ENCODE measurements at regions not wholly inside any gene's neighbourhood (a gene's known extent, or its start where the extent isn't known, plus 50 kb on each side); places are given as distances from the start of the nearest gene placed in this dataset.
"Not testable (repeated sequence)": the region's sequence is repeated elsewhere in the genome, so short reads cannot be mapped to it uniquely, and the experiment has no call there.

DNA sequence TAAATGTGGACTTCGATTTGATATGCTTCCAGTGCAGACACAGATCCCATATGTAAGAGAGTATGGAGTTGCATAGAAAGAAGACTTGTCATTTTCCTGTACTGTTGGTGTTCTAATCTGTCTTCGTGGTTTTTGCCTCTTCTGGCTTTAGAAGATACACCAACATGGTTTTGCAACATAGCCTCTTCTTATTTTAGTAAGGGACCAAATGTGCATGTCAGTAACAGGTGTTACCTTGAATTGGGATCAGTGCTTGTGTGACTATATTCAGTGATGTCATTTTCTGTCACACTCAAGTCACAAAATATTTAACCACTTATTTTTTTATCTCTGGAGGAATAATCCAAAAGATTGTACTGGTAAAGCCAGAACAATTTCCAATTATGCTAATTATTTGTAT is 140.4 kb downstream of the SNRPN start:
- TF ChIP-seq, protein P1, sequence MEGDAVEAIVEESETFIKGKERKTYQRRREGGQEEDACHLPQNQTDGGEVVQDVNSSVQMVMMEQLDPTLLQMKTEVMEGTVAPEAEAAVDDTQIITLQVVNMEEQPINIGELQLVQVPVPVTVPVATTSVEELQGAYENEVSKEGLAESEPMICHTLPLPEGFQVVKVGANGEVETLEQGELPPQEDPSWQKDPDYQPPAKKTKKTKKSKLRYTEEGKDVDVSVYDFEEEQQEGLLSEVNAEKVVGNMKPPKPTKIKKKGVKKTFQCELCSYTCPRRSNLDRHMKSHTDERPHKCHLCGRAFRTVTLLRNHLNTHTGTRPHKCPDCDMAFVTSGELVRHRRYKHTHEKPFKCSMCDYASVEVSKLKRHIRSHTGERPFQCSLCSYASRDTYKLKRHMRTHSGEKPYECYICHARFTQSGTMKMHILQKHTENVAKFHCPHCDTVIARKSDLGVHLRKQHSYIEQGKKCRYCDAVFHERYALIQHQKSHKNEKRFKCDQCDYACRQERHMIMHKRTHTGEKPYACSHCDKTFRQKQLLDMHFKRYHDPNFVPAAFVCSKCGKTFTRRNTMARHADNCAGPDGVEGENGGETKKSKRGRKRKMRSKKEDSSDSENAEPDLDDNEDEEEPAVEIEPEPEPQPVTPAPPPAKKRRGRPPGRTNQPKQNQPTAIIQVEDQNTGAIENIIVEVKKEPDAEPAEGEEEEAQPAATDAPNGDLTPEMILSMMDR (IDR thresholded peaks at IDR 0.05; ENCODE audit: low read depth, low read length): no peak
- Histone ChIP-seq H3K27ac (no peak overlapping the region), H3K27me3 (ENCODE audit: insufficient read depth, low read depth, severe bottlenecking) (peaks cover 3% of the 10 kb centered on the region), H3K36me3 (peaks cover 44% of the 10 kb centered on the region), H3K9me3 (ENCODE audit: severe bottlenecking) (no peaks in the 10 kb centered on the region), H3K4me3 (ENCODE audit: low read depth, low read length) (no peak overlapping the region)
- no peak for DNase-seq

DNA sequence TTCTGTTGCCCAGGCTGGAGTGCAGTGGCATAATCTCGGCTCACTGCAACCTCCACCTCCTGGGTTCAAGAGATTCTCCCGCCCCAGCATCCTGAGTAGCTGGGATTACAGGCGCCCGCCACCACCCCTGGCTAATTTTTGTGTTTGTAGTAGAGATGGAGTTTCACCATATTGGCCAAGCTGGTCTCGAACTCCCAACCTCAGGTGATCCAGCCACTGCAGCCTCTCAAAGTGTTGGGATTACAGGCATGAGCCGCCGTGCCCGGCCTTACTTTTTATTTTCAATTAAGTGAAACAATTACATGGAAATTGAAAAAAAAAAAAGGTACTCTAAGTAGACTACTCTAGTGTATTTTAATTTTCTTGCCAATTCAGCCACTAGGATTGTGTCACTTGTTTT is 145.2 kb downstream of the SNRPN start:
- peaks cover 29% of the 10 kb centered on the region for H3K36me3 ChIP-seq

DNA sequence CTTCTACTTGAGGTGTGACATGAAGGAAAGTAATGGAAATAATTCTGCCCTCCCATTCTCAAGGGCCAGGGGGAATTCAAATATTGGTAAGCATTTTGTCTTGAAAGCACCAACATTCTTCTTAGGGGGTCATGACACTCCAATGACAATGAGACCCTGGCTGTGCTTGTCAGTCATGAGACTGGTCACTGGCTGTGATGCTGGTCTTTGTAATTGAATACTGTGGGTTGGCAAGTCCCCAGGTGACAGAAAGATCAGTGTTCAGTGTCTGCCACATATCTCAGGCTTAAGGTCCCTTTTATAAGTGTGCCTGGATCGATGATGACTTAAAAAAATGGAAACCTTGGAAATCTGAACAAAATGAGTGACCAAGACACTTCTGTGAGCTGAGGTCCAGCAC is 151.4 kb downstream of the SNRPN start:
- no peak for DNase-seq
- H3K4me3 ChIP-seq (ENCODE audit: low read depth, low read length): no peak overlapping the region
- no peaks in the 10 kb centered on the region for H3K9me3 ChIP-seq (ENCODE audit: severe bottlenecking)
- H3K36me3 ChIP-seq: peaks cover 11% of the 10 kb centered on the region
- H3K27ac ChIP-seq: no peak overlapping the region
- H3K27me3 ChIP-seq (ENCODE audit: insufficient read depth, low read depth, severe bottlenecking): no peaks in the 10 kb centered on the region
- TF ChIP-seq, protein P1 (IDR thresholded peaks at IDR 0.05; ENCODE audit: low read depth, low read length): no peak

More for the DNA sequence above, 145.2 kb downstream of the SNRPN start:
- not testable (repeated sequence) for H3K27ac ChIP-seq; H3K27me3 ChIP-seq (ENCODE audit: insufficient read depth, low read depth, severe bottlenecking); H3K9me3 ChIP-seq (ENCODE audit: severe bottlenecking); H3K4me3 ChIP-seq (ENCODE audit: low read depth, low read length); DNase-seq

DNA sequence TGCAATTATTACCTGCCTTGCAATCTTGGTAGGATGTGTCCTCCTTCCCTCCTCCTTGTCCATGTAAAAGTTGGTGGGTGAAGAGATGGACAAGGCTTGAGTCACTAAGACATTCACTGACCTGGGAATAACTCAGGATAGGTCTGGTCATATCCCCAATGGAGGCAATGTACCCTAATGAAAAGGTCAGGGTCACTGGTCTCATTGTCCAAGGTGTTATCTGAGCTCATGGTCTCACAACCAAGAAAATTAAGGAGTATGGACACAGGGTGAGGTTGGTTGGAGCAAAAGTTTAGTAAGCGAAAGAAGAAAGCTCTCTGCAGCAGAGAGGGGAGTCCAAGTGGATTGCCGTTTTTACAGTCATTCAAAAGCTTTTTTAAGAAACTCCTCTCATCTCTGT is 179.0 kb downstream of the SNRPN start:
- Histone ChIP-seq H3K27ac (no peak overlapping the region), H3K4me3 (ENCODE audit: low read depth, low read length) (no peak overlapping the region), H3K36me3 (no peaks in the 10 kb centered on the region), H3K27me3 (ENCODE audit: insufficient read depth, low read depth, severe bottlenecking) (no peaks in the 10 kb centered on the region), H3K9me3 (ENCODE audit: severe bottlenecking) (no peaks in the 10 kb centered on the region)
- TF ChIP-seq, protein P1 (IDR thresholded peaks at IDR 0.05; ENCODE audit: low read depth, low read length): no peak
- DNase-seq: no peak

DNA sequence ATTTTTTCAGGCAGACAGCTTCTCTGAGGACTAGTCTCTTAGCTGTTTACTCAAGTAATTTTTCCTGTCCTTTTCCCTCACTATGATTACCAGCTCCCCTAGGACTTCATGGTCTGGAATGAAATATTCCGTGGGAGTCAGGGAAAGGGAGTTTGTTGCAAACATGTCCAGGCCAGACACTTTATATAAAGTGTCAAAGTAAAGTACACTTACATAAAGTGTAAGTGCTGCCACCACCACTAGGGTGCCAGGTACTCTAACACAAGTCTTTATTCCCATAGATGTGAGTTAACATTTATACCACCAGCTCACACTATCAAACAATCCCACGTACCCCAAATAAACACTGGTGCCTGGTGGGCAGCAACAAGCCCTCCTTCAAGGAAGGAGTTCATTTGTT is 179.8 kb downstream of the SNRPN start:
- DNase-seq: no peak
- H3K27me3 ChIP-seq (ENCODE audit: insufficient read depth, low read depth, severe bottlenecking): no peaks in the 10 kb centered on the region
- no peaks in the 10 kb centered on the region for H3K9me3 ChIP-seq (ENCODE audit: severe bottlenecking)
- TF ChIP-seq, protein P1 (IDR thresholded peaks at IDR 0.05; ENCODE audit: low read depth, low read length): peak; percentile 37
- H3K4me3 ChIP-seq (ENCODE audit: low read depth, low read length): no peak overlapping the region
- no peak overlapping the region for H3K27ac ChIP-seq
- no peaks in the 10 kb centered on the region for H3K36me3 ChIP-seq

DNA sequence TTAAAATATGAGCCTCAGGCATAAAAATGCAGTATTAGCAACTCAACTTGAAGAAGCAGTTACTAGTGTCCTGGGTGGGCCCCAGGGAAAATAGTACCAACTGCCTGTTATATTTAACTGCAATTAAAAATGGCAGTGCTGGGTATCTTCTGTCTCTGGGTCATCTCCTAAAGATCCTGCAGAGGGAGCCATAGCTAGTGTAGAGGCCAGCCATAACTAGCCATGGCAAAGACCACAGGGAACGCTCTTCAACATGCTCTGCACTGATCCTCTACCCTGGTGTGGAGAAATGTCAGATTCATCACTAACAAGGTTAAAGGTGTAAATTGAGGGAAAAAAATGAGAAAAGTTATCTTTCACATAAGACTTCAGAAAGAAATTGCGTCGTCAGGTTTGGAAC is 181.3 kb downstream of the SNRPN start:
- H3K27ac ChIP-seq: no peak overlapping the region
- no peaks in the 10 kb centered on the region for H3K9me3 ChIP-seq (ENCODE audit: severe bottlenecking)
- no peaks in the 10 kb centered on the region for H3K27me3 ChIP-seq (ENCODE audit: insufficient read depth, low read depth, severe bottlenecking)
- TF ChIP-seq, protein P1 (IDR thresholded peaks at IDR 0.05; ENCODE audit: low read depth, low read length): peak; percentile 65
- no peak overlapping the region for H3K4me3 ChIP-seq (ENCODE audit: low read depth, low read length)
- no peaks in the 10 kb centered on the region for H3K36me3 ChIP-seq
- peak; percentile 38 for DNase-seq
